ENCODE measurements at regions not wholly inside any gene's neighbourhood (a gene's known extent, or its start where the extent isn't known, plus 50 kb on each side); places are given as distances from the start of the nearest gene placed in this dataset.

DNA sequence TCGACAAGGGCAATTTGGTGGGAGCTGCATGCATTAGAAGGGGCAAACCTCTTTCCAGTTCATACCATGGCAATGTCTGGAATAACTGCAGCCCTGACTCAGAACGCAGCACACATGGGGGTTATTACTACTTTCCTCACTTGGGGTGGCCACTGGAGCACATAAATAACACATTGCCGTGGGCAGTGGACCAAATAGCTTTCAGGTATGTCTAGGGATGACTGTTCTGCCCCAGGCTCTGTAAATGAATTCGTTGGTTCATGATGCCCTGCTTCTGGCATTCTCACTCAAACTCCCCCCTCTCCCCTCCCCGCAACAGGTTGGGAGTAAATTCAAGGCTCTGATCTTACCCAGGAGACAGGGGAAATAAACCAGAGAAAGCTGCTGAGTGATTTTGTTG, 238.0 kb upstream of the PLET1 start:
- no peak for TF ChIP-seq POLR2A (IDR thresholded peaks at IDR 0.05; ENCODE audit: low read depth, low read length)
- TF ChIP-seq POLR2AphosphoS5 (IDR thresholded peaks at IDR 0.05; ENCODE audit: low read depth, low read length): no peak
- TF ChIP-seq TAF1 (IDR thresholded peaks at IDR 0.05; ENCODE audit: low read depth, low read length): no peak

Measured in GM12891 (cell line).